ENCODE measurements at regions not wholly inside any gene's neighbourhood (a gene's known extent, or its start where the extent isn't known, plus 50 kb on each side); places are given as distances from the start of the nearest gene placed in this dataset.

DNA sequence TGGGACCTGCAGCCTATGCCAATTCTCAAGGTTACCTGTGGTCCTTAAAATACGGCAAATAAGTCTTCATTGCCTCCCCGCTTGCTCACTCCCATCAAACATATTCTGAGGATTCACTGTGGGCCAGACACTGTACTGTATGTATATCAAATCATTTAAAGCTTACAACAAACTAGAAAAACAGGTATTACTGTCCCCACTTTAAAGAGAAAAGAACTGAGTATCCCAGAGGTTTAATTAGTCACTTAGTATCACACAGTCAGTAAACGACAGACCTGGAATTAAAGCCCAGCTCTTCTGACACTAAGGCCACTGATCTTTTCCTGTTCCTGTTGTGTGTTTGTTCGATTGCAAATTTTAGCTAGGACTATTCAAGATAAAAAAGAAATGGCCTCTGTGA is 248.2 kb downstream of the ACTL7B start:
- TF ChIP-seq, protein P1, sequence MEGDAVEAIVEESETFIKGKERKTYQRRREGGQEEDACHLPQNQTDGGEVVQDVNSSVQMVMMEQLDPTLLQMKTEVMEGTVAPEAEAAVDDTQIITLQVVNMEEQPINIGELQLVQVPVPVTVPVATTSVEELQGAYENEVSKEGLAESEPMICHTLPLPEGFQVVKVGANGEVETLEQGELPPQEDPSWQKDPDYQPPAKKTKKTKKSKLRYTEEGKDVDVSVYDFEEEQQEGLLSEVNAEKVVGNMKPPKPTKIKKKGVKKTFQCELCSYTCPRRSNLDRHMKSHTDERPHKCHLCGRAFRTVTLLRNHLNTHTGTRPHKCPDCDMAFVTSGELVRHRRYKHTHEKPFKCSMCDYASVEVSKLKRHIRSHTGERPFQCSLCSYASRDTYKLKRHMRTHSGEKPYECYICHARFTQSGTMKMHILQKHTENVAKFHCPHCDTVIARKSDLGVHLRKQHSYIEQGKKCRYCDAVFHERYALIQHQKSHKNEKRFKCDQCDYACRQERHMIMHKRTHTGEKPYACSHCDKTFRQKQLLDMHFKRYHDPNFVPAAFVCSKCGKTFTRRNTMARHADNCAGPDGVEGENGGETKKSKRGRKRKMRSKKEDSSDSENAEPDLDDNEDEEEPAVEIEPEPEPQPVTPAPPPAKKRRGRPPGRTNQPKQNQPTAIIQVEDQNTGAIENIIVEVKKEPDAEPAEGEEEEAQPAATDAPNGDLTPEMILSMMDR (IDR thresholded peaks at IDR 0.05), result no peak
- TF ChIP-seq ZFX (IDR thresholded peaks at IDR 0.05; ENCODE audit: borderline replicate concordance), result no peak

Measured in 22Rv1 (cell line).